Mammary epithelial cell (primary cell): ENCODE measurements at regions not wholly inside any gene's neighbourhood (a gene's known extent, or its start where the extent isn't known, plus 50 kb on each side); places are given as distances from the start of the nearest gene placed in this dataset.

ENCODE experiments used
- EZH2 ChIP-seq: IDR thresholded peaks from 2 replicates; pipeline ENCODE4 v1.6.1; 2012; ENCODE audit warnings: low read length, inconsistent platforms, borderline replicate concordance
- TF ChIP-seq, protein P1 (sequence below), 2 donors: IDR thresholded peaks in 1 of 2; conservative IDR thresholded peaks in 1 of 2; 2 replicates each; pipeline ENCODE4 v1.5.1; 2011 to 2012; ENCODE audit warnings: inconsistent platforms in 2 of 2, low read length in 2 of 2, mild to moderate bottlenecking in 2 of 2, control low read depth in 1 of 2, low read depth in 1 of 2; ENCODE audit not compliant: insufficient read depth in 1 of 2; ENCODE audit errors: extremely low read depth in 1 of 2

GRCh38 chr6:137707038-137707589, 159.9 kb upstream of the TNFAIP3 start:
- TF ChIP-seq, protein P1, sequence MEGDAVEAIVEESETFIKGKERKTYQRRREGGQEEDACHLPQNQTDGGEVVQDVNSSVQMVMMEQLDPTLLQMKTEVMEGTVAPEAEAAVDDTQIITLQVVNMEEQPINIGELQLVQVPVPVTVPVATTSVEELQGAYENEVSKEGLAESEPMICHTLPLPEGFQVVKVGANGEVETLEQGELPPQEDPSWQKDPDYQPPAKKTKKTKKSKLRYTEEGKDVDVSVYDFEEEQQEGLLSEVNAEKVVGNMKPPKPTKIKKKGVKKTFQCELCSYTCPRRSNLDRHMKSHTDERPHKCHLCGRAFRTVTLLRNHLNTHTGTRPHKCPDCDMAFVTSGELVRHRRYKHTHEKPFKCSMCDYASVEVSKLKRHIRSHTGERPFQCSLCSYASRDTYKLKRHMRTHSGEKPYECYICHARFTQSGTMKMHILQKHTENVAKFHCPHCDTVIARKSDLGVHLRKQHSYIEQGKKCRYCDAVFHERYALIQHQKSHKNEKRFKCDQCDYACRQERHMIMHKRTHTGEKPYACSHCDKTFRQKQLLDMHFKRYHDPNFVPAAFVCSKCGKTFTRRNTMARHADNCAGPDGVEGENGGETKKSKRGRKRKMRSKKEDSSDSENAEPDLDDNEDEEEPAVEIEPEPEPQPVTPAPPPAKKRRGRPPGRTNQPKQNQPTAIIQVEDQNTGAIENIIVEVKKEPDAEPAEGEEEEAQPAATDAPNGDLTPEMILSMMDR (conservative IDR thresholded peaks at IDR 0.05 in 1 of 2, IDR thresholded peaks at IDR 0.05 in 1 of 2; ENCODE audit: extremely low read depth in 1 of 2, insufficient read depth in 1 of 2, low read depth in 1 of 2, low read length in 2 of 2), result no peak
- no peak for TF ChIP-seq EZH2
